ENCODE measurements at regions not wholly inside any gene's neighbourhood (a gene's known extent, or its start where the extent isn't known, plus 50 kb on each side); places are given as distances from the start of the nearest gene placed in this dataset.

DNA sequence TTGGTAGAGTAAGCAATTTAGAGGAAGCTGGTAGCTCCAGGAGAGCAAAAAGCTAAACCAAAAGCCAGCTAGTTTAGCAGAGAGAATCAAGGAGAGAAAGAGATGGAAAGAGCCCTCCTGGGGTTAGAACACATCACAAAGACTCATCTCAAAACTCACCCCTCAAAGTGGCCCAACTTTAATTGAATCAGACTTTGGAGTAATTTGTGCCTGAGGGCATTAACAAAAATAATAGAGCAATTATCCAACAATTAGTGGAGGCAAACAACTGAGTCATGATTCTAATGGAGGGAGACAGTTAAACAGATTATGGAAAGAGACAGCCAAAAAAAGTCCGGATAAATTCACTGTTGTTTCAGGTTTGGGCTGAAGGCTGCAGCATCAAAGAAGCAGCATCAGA is 417.4 kb downstream of the KCNJ3 start:
- DNase-seq (no peak), ATAC-seq (no peak)
- Histone ChIP-seq H3K4me3 (no peak overlapping the region), H3K9me3 (no peaks in the 10 kb centered on the region), H3K27me3 (no peaks in the 10 kb centered on the region), H3K36me3 (no peaks in the 10 kb centered on the region), H3K27ac (no peak overlapping the region), H3K4me1 (no peaks in the 10 kb centered on the region)
- TF ChIP-seq, protein P1, sequence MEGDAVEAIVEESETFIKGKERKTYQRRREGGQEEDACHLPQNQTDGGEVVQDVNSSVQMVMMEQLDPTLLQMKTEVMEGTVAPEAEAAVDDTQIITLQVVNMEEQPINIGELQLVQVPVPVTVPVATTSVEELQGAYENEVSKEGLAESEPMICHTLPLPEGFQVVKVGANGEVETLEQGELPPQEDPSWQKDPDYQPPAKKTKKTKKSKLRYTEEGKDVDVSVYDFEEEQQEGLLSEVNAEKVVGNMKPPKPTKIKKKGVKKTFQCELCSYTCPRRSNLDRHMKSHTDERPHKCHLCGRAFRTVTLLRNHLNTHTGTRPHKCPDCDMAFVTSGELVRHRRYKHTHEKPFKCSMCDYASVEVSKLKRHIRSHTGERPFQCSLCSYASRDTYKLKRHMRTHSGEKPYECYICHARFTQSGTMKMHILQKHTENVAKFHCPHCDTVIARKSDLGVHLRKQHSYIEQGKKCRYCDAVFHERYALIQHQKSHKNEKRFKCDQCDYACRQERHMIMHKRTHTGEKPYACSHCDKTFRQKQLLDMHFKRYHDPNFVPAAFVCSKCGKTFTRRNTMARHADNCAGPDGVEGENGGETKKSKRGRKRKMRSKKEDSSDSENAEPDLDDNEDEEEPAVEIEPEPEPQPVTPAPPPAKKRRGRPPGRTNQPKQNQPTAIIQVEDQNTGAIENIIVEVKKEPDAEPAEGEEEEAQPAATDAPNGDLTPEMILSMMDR (IDR thresholded peaks at IDR 0.05) = no peak
- intact Hi-C loops (cut with DNase I) = no loop called here

DNA sequence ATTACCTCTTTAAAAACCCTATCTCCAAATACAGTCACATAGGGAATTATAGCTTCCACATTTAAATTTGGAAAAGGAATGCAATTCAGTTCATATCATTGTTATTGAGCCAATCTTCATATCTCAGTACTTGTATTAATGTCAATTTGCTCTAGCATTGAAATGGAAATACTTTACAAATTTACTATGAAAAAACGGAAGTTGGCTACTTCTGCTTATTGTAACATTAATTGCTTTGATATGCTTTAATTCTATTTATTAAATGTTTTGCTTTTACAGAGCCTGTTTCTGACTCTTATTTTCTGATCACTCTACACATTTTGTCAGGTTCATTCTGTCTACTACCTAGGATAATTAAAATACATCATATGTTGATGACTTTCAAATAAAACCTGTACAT is 412.6 kb downstream of the KCNJ3 start:
- TF ChIP-seq, protein P1 (IDR thresholded peaks at IDR 0.05) = no peak
- ATAC-seq = no peak

DNA sequence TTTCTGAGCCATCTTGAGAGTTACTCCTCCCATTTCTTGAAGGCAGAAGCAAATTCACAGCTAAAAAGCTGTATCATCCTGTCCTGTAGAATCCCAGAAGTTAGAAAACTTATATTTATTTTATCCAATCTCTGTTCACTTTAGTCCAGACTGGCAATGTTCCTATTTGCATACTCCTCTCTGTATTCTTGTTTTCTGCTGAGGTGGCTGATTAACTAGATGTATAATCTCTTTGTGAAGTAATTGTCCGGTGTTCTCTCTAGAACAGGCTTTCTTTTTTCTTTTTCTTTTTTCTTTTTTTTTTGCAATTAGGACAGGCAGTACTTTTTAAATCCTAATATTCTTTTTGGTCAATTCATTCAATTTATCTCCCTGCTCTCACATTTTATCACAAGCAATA is 411.0 kb downstream of the KCNJ3 start:
- no peak for ATAC-seq
- no peaks in the 10 kb centered on the region for H3K4me1 ChIP-seq
- TF ChIP-seq, protein P1 (IDR thresholded peaks at IDR 0.05) = no peak
- H3K36me3 ChIP-seq = no peaks in the 10 kb centered on the region
- H3K4me3 ChIP-seq = no peak overlapping the region
- no peaks in the 10 kb centered on the region for H3K9me3 ChIP-seq
- H3K27me3 ChIP-seq = no peaks in the 10 kb centered on the region
- DNase-seq = no peak
- intact Hi-C loops (cut with DNase I) = no loop called here
- no peak overlapping the region for H3K27ac ChIP-seq

More for the DNA sequence above, 412.6 kb downstream of the KCNJ3 start:
- intact Hi-C loops (cut with DNase I) = no loop called here
- H3K9me3 ChIP-seq = no peaks in the 10 kb centered on the region
- no peaks in the 10 kb centered on the region for H3K4me1 ChIP-seq
- H3K27ac ChIP-seq = no peak overlapping the region
- no peaks in the 10 kb centered on the region for H3K36me3 ChIP-seq
- DNase-seq = no peak
- H3K4me3 ChIP-seq = no peak overlapping the region
- no peaks in the 10 kb centered on the region for H3K27me3 ChIP-seq

DNA sequence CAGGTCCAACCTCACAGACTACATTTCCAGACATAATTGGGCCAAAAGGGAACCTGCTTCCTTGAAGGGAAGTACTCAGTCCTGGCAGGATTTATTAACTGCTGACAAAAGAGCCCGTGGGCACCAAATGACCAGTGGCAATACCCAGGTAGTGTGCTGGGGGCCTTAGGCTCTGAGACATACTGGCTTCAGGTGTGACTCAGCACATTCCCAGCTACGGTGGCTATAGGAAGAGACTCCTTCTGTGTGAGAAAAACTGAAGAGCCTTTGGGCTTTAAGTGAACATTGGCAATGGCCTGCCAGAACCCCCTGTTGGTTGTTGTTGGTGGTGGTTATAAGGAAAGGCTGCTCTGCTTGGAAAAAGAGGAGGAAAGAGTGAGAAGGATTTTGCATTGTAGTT is 401.8 kb downstream of the KCNJ3 start:
- DNase-seq (no peak), ATAC-seq (no peak)
- no peaks in the 10 kb centered on the region for H3K36me3 ChIP-seq
- H3K4me3 ChIP-seq = no peak overlapping the region
- no peaks in the 10 kb centered on the region for H3K27me3 ChIP-seq
- no peak overlapping the region for H3K27ac ChIP-seq
- TF ChIP-seq, protein P1 (IDR thresholded peaks at IDR 0.05) = no peak
- H3K4me1 ChIP-seq = no peaks in the 10 kb centered on the region
- H3K9me3 ChIP-seq = no peaks in the 10 kb centered on the region
- intact Hi-C loops (cut with DNase I) = no loop called here

DNA sequence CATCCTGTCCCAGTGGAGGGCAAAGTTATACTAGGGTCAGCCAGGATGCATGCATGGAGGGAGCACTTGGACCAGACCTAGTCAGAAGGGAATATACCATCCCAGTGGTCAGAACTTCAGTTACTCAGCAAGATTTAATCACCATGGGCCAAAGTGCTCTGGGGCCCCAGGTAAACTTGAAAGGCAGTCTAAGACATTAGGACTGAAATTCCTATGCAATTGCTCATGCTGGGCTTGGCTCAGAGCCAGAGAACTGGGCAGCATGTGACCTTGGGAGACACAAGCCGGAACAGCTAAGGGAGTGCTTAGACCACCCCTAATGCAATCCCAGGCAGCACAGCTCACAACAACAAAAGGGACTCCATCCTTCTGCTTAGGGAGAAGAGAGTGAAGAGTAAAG is 401.3 kb downstream of the KCNJ3 start:
- Histone ChIP-seq H3K4me3 (no peak overlapping the region), H3K36me3 (no peaks in the 10 kb centered on the region), H3K27ac (no peak overlapping the region), H3K27me3 (no peaks in the 10 kb centered on the region), H3K9me3 (no peaks in the 10 kb centered on the region), H3K4me1 (no peaks in the 10 kb centered on the region)
- DNase-seq = no peak
- intact Hi-C loops (cut with DNase I) = no loop called here
- TF ChIP-seq, protein P1 (IDR thresholded peaks at IDR 0.05) = no peak
- ATAC-seq = no peak

DNA sequence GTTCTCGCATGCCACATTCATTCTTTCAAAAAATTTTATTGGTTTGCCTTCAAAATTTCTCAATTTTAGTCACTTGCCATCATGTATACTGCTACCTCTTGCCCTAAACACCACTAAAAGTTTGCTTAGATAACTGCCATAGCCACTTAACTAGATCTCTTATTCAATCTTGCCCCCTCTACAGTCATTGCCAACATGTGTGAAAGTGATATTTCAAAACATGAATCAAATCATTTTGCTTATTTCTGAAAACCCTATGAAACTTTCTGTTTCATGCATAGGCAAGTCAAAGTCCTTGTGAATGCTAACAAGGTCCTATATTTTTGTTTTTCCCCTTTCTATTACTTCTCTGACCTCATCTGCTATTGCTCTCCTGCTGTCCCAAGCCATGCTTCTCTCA is 397.1 kb downstream of the KCNJ3 start:
- Histone ChIP-seq H3K27me3 (no peaks in the 10 kb centered on the region), H3K36me3 (no peaks in the 10 kb centered on the region), H3K9me3 (no peaks in the 10 kb centered on the region), H3K4me3 (no peak overlapping the region), H3K4me1 (no peaks in the 10 kb centered on the region), H3K27ac (no peak overlapping the region)
- no peak for ATAC-seq
- TF ChIP-seq, protein P1 (IDR thresholded peaks at IDR 0.05) = no peak
- intact Hi-C loops (cut with DNase I) = no loop called here
- DNase-seq = no peak

Measured in upper lobe of right lung (tissue), 1 donor.